Muscle of back (tissue), 3 donors: ENCODE measurements at regions not wholly inside any gene's neighbourhood (a gene's known extent, or its start where the extent isn't known, plus 50 kb on each side); places are given as distances from the start of the nearest gene placed in this dataset.

Source experiments
- DNase-seq, 3 donors: peaks; one replicate each; pipeline versions ENCODE4 v3.0.0 to v3.0.0-alpha.2; 2013

DNA sequence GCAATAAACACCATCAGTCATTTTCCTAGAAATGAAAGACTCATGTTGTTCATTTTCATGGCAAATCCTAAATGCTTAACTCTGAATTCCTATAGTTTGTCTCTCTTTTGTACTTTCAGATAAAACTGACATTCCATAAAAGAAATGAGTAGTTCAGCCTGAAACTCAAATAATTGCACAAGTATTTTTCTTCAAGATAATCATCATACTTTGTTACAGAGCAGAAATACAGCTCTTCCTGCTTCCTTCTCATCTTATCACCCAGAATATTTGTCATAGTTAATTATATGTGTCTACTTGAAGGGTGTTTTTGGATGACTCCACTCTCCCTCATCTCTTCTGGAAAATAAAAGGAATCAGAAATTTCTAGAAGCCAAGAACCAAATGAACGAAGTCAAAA, 141.1 kb downstream of the HNMT start:
- DNase-seq = no peak

GRCh38 chr2:138106606-138107005, 142.3 kb downstream of the HNMT start:
- no peak for DNase-seq

GRCh38 chr2:138107288-138107687, 143.0 kb downstream of the HNMT start:
- no peak for DNase-seq

GRCh38 chr2:138110453-138111083, 146.3 kb downstream of the HNMT start:
- DNase-seq = no peak

- no peak for DNase-seq
Measured at GRCh38 chr2:138112536-138112935, 148.3 kb downstream of the HNMT start.

DNA sequence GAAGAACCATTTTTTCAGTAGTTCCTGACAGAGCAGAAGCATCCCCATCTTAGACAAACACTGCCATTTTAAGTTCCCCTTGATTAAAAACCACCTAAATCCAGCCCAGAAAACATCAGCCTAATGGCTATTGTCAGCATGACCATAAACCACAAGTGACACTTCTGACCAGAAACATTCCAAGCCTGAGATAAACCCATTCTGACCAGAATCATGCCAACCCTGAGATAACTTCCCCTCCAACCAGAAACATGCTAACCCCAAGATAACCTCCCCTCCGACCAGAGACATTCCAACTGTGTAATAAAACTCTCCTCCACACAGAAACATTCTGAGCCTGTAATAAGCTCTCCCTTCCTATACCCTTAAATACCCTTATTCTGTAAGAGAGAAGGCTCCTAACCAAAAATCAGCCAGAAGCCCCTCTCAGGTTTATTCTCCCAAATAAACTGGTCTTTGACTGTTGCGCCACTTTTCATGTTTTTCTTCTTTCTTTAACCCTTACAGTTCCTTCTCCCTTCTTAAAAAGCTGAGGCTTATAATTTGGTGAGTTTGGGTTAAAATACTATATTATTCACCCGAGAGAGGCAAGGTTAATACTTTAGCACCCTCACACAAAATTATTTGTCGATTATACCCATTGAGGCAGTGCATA, 149.7 kb downstream of the HNMT start:
- no peak for DNase-seq

DNA sequence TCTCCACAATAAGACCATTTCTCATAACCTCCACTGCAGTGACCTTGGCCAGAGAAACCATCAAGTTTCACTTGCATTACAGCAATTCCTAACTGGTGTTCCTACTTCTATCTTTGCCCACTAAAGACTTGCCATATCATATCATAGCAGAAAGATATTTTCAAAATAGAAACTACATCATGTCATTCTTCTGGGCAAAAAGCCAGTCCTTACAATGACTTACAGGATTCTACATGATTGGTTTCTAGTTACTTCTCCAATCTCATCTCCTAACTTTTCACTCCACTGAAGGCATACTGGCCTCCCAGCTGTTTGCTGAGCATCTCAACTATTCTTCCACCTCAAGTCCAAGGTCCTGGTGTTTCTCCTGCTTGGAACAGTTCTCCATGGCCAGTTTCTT, 151.4 kb downstream of the HNMT start:
- DNase-seq = peak; percentile 17 to 33 (median 18)

DNA sequence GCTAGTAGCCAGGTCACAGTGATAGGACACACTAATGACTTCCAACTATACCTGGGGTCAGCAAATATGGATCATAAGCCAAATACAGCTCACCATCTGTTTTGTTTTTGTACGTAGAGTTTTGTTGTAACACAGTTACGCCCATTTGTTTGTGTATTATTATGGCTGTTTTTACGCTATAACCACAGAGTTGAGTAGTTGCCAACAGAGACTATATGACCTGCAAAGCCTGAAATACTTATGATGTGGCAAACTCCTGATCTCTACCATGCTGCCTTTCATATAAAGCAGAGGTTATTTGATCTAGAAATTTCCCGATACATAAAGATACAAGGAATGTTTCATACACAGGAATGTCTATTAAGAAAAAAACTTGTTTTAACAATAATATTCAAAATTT, 152.2 kb downstream of the HNMT start:
- no peak for DNase-seq

DNA sequence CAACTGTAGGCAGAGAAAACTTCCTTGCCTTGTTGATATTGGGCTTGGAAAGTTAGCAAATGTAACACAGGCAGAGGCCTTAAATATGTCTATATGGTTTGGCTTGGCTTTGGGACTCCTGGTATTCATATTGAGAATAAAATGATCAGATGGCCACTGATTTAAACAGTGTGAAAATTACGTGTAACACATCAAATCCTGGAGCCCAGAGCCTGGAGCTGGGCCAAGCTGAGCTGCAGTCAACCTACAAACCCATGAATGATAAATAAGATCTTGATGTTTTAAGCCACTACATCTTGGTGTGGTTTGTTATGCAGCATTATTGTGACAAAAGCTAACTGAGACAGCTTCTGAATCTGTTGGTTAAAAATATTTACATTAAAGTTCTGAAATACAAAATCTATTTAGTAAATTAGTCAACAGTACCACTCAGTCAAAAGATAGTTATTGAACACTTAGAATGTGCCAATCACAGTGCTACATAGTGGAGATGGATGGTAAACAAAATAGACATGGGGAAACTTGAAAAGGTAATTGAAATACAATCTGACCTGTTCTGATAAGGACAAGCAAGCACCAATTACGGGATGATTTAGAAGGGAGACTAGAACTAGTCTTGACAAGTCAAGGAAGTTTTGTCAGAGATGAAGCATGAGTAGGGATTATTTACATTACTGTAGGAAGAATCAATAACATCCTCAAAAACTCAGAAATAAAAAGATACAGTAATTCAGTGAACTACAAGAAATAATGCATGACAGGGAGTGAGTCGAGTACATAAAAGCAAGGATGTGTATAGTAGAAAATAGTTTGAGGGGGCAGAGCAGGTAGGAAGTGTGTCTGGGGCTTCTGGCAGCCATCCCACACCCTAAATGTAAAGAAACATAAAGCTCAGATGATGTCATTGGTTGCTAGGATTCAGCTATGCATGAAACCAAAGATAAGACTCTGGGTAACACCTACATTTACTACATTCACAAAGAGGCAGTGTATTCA, 157.7 kb downstream of the HNMT start:
- DNase-seq = no peak

DNA sequence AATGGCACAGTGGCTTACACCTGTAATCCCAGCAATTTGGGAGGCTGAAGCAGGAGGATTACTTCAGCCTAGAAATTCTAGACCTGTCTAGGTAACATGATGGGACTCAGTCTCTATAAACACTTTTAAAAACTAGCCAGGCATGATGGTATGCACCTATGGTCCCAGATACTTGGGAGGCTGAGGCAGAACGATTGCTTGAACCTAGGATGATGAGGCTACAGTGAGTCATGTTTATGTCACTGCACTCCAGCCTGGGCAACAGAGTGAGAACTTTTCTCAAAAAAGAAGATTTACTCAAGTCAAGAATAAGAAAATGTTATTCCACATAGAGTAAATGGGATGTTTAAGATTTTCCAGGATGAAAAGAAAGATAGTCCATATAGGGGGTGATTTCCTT, 158.6 kb downstream of the HNMT start:
- DNase-seq = no peak

DNA sequence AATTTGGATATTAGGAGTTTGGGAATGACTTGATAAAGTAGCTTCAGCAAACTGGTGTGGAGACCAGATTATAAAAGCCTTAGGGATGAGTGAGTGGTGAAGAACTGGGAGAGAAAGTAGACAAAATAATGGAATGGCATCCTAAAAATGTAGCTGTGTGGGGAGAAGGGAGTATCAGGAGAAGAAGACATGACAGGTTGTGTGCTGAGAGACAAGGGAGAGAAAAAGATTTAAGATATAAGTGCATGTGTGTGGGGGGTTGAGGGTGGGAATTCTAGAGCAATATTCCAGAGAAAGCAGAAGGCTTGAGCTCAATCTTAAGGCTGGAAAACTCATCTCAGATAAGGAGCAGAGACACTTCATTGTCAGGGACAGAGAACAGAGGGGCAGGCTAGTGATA, 159.5 kb downstream of the HNMT start:
- no peak for DNase-seq

GRCh38 chr2:138124521-138124920, 160.2 kb downstream of the HNMT start:
- no peak for DNase-seq

- DNase-seq = no peak
Measured at GRCh38 chr2:138125306-138126288, 161.3 kb downstream of the HNMT start.

- DNase-seq = no peak
Measured at GRCh38 chr2:138132108-138132507, 167.8 kb downstream of the HNMT start.

- DNase-seq = no peak
Measured at GRCh38 chr2:138137949-138138348, 173.7 kb downstream of the HNMT start.

- DNase-seq = peak in 1 of 3 donors; percentile 1
Measured at GRCh38 chr2:138147796-138148195, 183.5 kb downstream of the HNMT start.

- no peak for DNase-seq
Measured at GRCh38 chr2:138155304-138155703, 191.0 kb downstream of the HNMT start.

GRCh38 chr2:138157372-138157771, 193.1 kb downstream of the HNMT start:
- DNase-seq = no peak

DNA sequence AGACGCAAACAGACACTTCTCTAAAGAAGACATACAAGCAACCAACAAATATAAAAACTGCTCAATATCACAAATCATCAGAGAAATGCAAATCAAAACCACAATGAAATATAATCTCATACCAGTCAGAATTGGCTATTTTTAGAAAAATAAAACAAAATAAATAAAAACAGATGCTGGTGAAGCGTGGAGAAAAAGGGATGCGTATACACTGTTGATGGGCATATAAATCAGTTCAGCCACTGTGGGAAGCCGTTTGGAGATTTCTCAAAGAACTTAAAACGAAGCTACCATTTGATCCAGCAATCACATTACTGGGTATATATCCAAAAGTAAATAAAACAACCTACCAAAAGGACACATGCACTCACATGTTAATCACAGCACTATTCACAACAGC, 206.2 kb downstream of the HNMT start:
- DNase-seq = no peak

GRCh38 chr2:138171244-138171643, 207.0 kb downstream of the HNMT start:
- DNase-seq = no peak

DNA sequence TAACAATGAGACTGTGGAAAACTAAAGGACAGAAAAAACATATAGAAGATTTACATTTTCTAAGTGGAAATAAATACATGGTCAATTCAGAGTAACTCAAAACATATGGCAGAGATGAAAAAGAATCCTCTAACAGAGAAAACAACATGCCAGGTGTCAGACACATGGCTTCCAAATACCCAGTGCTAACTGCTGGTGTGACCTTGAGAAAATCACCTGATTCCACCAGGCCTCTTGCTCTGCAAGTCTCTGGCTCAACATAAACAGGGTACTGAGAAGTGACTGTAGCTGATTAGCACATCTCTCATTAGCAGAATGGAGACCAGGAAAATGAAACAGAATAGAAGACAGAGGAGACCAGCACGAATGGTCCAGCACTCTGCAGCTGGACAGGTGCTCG, 210.8 kb downstream of the HNMT start:
- no peak for DNase-seq
